ENCODE measurements at regions not wholly inside any gene's neighbourhood (a gene's known extent, or its start where the extent isn't known, plus 50 kb on each side); places are given as distances from the start of the nearest gene placed in this dataset.

DNA sequence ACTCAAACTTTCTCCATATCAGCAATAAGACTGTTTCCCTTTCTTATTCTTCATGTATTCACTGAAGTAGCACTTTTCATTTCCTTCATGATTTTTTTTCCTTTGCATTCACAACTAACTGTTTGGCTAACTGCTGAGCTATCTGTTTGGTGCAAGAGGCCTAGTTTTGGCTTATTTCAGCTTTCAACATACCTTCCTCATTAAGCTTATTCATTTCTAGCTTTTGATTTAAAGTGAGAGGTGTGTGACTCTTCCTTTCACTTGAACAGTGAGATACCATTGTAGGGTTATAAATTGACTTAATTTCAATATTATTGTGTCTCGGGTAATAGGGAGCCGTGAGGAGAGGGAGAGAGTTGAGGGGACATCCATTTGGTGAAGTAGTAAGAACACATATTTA is 262.0 kb upstream of the PREP start (continued):
- no peak for TF ChIP-seq CTCF (IDR thresholded peaks at IDR 0.05; ENCODE audit: low read depth, low read length, missing input control)
- TF ChIP-seq, protein P1, sequence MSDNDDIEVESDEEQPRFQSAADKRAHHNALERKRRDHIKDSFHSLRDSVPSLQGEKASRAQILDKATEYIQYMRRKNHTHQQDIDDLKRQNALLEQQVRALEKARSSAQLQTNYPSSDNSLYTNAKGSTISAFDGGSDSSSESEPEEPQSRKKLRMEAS (IDR thresholded peaks at IDR 0.05): no peak
- no peak for TF ChIP-seq EGR1 (IDR thresholded peaks at IDR 0.05; ENCODE audit: low read depth in 2 of 2)

GRCh38 chr6:105651969-105652368 is 249.1 kb upstream of the PREP start:
- no peaks in the 10 kb centered on the region for H3K4me1 ChIP-seq (ENCODE audit: control insufficient read depth in 4 of 4, insufficient read depth in 4 of 4, low read length in 3 of 4)
- TF ChIP-seq, protein P1 (IDR thresholded peaks at IDR 0.05): no peak
- TF ChIP-seq NR2F2 (IDR thresholded peaks at IDR 0.05) (no peak), TAF1 (conservative IDR thresholded peaks at IDR 0.05) (no peak), CTCF (IDR thresholded peaks at IDR 0.05; ENCODE audit: low read depth, low read length, missing input control) (no peak), REST (IDR thresholded peaks at IDR 0.05) (no peak), RXRA (IDR thresholded peaks at IDR 0.05) (no peak), ATF3 (IDR thresholded peaks at IDR 0.05) (no peak), GABPA (IDR thresholded peaks at IDR 0.05 in 1 of 2, conservative IDR thresholded peaks at IDR 0.05 in 1 of 2) (no peak), FOXA2 (IDR thresholded peaks at IDR 0.05) (no peak), JUND (IDR thresholded peaks at IDR 0.05) (no peak), HNF4A (conservative IDR thresholded peaks at IDR 0.05) (no peak), HNF4G (IDR thresholded peaks at IDR 0.05) (no peak), FOXA1 (IDR thresholded peaks at IDR 0.05) (no peak), YY1 (IDR thresholded peaks at IDR 0.05) (no peak), SP1 (IDR thresholded peaks at IDR 0.05) (no peak), EGR1 (IDR thresholded peaks at IDR 0.05; ENCODE audit: low read depth in 2 of 2) (no peak), RAD21 (IDR thresholded peaks at IDR 0.05) (no peak)
- TF ChIP-seq, protein P2, sequence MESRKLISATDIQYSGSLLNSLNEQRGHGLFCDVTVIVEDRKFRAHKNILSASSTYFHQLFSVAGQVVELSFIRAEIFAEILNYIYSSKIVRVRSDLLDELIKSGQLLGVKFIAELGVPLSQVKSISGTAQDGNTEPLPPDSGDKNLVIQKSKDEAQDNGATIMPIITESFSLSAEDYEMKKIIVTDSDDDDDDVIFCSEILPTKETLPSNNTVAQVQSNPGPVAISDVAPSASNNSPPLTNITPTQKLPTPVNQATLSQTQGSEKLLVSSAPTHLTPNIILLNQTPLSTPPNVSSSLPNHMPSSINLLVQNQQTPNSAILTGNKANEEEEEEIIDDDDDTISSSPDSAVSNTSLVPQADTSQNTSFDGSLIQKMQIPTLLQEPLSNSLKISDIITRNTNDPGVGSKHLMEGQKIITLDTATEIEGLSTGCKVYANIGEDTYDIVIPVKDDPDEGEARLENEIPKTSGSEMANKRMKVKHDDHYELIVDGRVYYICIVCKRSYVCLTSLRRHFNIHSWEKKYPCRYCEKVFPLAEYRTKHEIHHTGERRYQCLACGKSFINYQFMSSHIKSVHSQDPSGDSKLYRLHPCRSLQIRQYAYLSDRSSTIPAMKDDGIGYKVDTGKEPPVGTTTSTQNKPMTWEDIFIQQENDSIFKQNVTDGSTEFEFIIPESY (IDR thresholded peaks at IDR 0.05): no peak
- 59% methylated on average over 2 of the region's 2 CpGs for WGBS
- peaks cover 0 to 6% (median 0%) of the 10 kb centered on the region in 4 donors for H3K27me3 ChIP-seq (ENCODE audit: control insufficient read depth in 4 of 4, insufficient read depth in 4 of 4, low read length in 3 of 4)
- no peak for DNase-seq (ENCODE audit: low spot score)
- no peak overlapping the region for H3K27ac ChIP-seq (ENCODE audit: low read depth in 1 of 2, low read length in 2 of 2)
- no peak overlapping the region for H3K9ac ChIP-seq (ENCODE audit: low read depth in 1 of 2, low read length in 2 of 2)
- H3K36me3 ChIP-seq (ENCODE audit: control insufficient read depth in 4 of 4, insufficient read depth in 3 of 4, low read depth in 1 of 4, low read length in 3 of 4): no peaks in the 10 kb centered on the region
- H3K4me3 ChIP-seq (ENCODE audit: low read depth in 1 of 3, low read length in 3 of 3): no peak overlapping the region
- peaks cover 0 to 2% (median 0%) of the 10 kb centered on the region in 4 donors for H3K9me3 ChIP-seq (ENCODE audit: control insufficient read depth in 4 of 4, low read length in 3 of 4)
